ENCODE measurements at regions not wholly inside any gene's neighbourhood (a gene's known extent, or its start where the extent isn't known, plus 50 kb on each side); places are given as distances from the start of the nearest gene placed in this dataset.

GRCh38 chr1:193680247-193680923, 494.0 kb upstream of the B3GALT2 start:
- no peak for DNase-seq (ENCODE audit: low spot score)

GRCh38 chr1:193677874-193678273, 491.5 kb upstream of the B3GALT2 start:
- DNase-seq (ENCODE audit: low spot score) = no peak

- DNase-seq (ENCODE audit: low spot score) = peak; percentile 24
Measured at GRCh38 chr1:193676996-193677549, 490.7 kb upstream of the B3GALT2 start.

GRCh38 chr1:193674292-193674944, 488.0 kb upstream of the B3GALT2 start:
- peak; percentile 86 for DNase-seq (ENCODE audit: low spot score)

- DNase-seq (ENCODE audit: low spot score) = no peak
Measured at GRCh38 chr1:193666485-193667083, 480.2 kb upstream of the B3GALT2 start.

GRCh38 chr1:193663965-193664364, 477.6 kb upstream of the B3GALT2 start:
- no peak for DNase-seq (ENCODE audit: low spot score)

- DNase-seq (ENCODE audit: low spot score) = no peak
Measured at GRCh38 chr1:193662030-193662429, 475.6 kb upstream of the B3GALT2 start.

GRCh38 chr1:193661385-193661784, 475.0 kb upstream of the B3GALT2 start:
- DNase-seq (ENCODE audit: low spot score) = no peak

- no peak for DNase-seq (ENCODE audit: low spot score)
Measured at GRCh38 chr1:193660428-193660827, 474.0 kb upstream of the B3GALT2 start.

- DNase-seq (ENCODE audit: low spot score) = no peak
Measured at GRCh38 chr1:193658691-193659090, 472.3 kb upstream of the B3GALT2 start.

GRCh38 chr1:193658081-193658480, 471.7 kb upstream of the B3GALT2 start:
- no peak for DNase-seq (ENCODE audit: low spot score)

GRCh38 chr1:193657552-193657951, 471.1 kb upstream of the B3GALT2 start:
- no peak for DNase-seq (ENCODE audit: low spot score)

- DNase-seq (ENCODE audit: low spot score) = peak; percentile 15
Measured at GRCh38 chr1:193656841-193657240, 470.4 kb upstream of the B3GALT2 start.

- peak; percentile 78 for DNase-seq (ENCODE audit: low spot score)
Measured at GRCh38 chr1:193654951-193655735, 468.7 kb upstream of the B3GALT2 start.

- no peak for DNase-seq (ENCODE audit: low spot score)
Measured at GRCh38 chr1:193649587-193649986, 463.2 kb upstream of the B3GALT2 start.

- DNase-seq (ENCODE audit: low spot score) = no peak
Measured at GRCh38 chr1:193634876-193635275, 448.5 kb upstream of the B3GALT2 start.

- DNase-seq (ENCODE audit: low spot score) = no peak
Measured at GRCh38 chr1:193634470-193634869, 448.1 kb upstream of the B3GALT2 start.

- no peak for DNase-seq (ENCODE audit: low spot score)
Measured at GRCh38 chr1:193633991-193634390, 447.6 kb upstream of the B3GALT2 start.

GRCh38 chr1:193633093-193633492, 446.7 kb upstream of the B3GALT2 start:
- no peak for DNase-seq (ENCODE audit: low spot score)

GRCh38 chr1:193631306-193631705, 444.9 kb upstream of the B3GALT2 start:
- no peak for DNase-seq (ENCODE audit: low spot score)

GRCh38 chr1:193629875-193630274, 443.5 kb upstream of the B3GALT2 start:
- DNase-seq (ENCODE audit: low spot score) = peak; percentile 51

GRCh38 chr1:193626695-193627094, 440.3 kb upstream of the B3GALT2 start:
- no peak for DNase-seq (ENCODE audit: low spot score)
